ENCODE measurements at regions not wholly inside any gene's neighbourhood (a gene's known extent, or its start where the extent isn't known, plus 50 kb on each side); places are given as distances from the start of the nearest gene placed in this dataset.

GRCh38 chrX:63918611-63919010, 133.6 kb upstream of the ARHGEF9 start:
- DNase-seq (ENCODE audit: low spot score): no peak
- peak; percentile 21 for TF ChIP-seq CTCF (IDR thresholded peaks at IDR 0.05; ENCODE audit: extremely low read depth, insufficient read depth, missing control alignments)
- in situ Hi-C loops (cut with MboI; ENCODE audit: low pct_unique_long_range_greater_than_20kb, low sequenced_read_pairs, unreplicated experiment): no loop called here

GRCh38 chrX:63917296-63917695, 132.3 kb upstream of the ARHGEF9 start:
- in situ Hi-C loops (cut with MboI; ENCODE audit: low pct_unique_long_range_greater_than_20kb, low sequenced_read_pairs, unreplicated experiment): no loop called here
- no peak for DNase-seq (ENCODE audit: low spot score)

GRCh38 chrX:63913719-63914118, 128.7 kb upstream of the ARHGEF9 start:
- in situ Hi-C loops (cut with MboI; ENCODE audit: low pct_unique_long_range_greater_than_20kb, low sequenced_read_pairs, unreplicated experiment): no loop called here
- DNase-seq (ENCODE audit: low spot score): no peak
- TF ChIP-seq CTCF (IDR thresholded peaks at IDR 0.05; ENCODE audit: extremely low read depth, insufficient read depth, missing control alignments): no peak

More at GRCh38 chrX:63917296-63917695, 132.3 kb upstream of the ARHGEF9 start:
- no peak for TF ChIP-seq CTCF (IDR thresholded peaks at IDR 0.05; ENCODE audit: extremely low read depth, insufficient read depth, missing control alignments)

GRCh38 chrX:63889001-63889400, 104.0 kb upstream of the ARHGEF9 start:
- in situ Hi-C loops (cut with MboI; ENCODE audit: low pct_unique_long_range_greater_than_20kb, low sequenced_read_pairs, unreplicated experiment): no loop called here
- no peak for DNase-seq (ENCODE audit: low spot score)
- no peak for TF ChIP-seq CTCF (IDR thresholded peaks at IDR 0.05; ENCODE audit: extremely low read depth, insufficient read depth, missing control alignments)

GRCh38 chrX:63884821-63885790, 100.1 kb upstream of the ARHGEF9 start:
- no peak for TF ChIP-seq CTCF (IDR thresholded peaks at IDR 0.05; ENCODE audit: extremely low read depth, insufficient read depth, missing control alignments)
- in situ Hi-C loops (cut with MboI; ENCODE audit: low pct_unique_long_range_greater_than_20kb, low sequenced_read_pairs, unreplicated experiment): no loop called here

GRCh38 chrX:63869506-63869905, 84.5 kb upstream of the ARHGEF9 start:
- DNase-seq (ENCODE audit: low spot score): no peak
- in situ Hi-C loops (cut with MboI; ENCODE audit: low pct_unique_long_range_greater_than_20kb, low sequenced_read_pairs, unreplicated experiment): no loop called here
- no peak for TF ChIP-seq CTCF (IDR thresholded peaks at IDR 0.05; ENCODE audit: extremely low read depth, insufficient read depth, missing control alignments)

More at GRCh38 chrX:63884821-63885790, 100.1 kb upstream of the ARHGEF9 start:
- DNase-seq (ENCODE audit: low spot score): no peak
